ENCODE measurements at regions not wholly inside any gene's neighbourhood (a gene's known extent, or its start where the extent isn't known, plus 50 kb on each side); places are given as distances from the start of the nearest gene placed in this dataset.
A peak's percentile ranks its signal among the peaks of the same experiment; 100 is the strongest.

DNA sequence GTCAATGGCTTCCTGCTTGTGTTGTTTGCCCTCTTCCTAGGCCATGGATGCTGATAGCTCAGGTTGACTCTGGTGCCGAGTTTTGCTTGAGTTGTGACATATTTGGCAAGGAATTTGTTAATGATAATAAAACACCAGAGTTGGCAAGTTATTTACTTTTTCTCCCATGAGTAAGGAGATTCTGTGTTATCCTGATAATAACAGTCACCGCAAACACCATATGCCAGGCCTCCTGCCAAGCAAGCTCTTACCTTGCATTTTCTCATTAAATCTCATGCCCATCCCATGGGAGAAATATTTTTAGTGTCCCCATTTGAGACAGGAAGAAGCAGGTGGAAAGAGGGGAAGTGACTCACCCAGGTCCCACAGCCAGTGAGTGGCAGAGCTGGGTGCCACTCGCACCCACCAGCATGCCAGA, 67.4 kb upstream of the CLCN4 start:
- Histone ChIP-seq H3K27ac (replicated peaks) (no peak overlapping the region), H3K4me3 (no peak overlapping the region), H3K4me1 (peaks cover 47% of the 10 kb centered on the region), H3K27me3 (ENCODE audit: low read depth) (no peaks in the 10 kb centered on the region), H3K9me3 (replicated peaks) (no peaks in the 10 kb centered on the region), H3K36me3 (peaks cover 24% of the 10 kb centered on the region)
- intact Hi-C loops (cut with micrococcal nuclease): no loop called here
- TF ChIP-seq, protein P1, sequence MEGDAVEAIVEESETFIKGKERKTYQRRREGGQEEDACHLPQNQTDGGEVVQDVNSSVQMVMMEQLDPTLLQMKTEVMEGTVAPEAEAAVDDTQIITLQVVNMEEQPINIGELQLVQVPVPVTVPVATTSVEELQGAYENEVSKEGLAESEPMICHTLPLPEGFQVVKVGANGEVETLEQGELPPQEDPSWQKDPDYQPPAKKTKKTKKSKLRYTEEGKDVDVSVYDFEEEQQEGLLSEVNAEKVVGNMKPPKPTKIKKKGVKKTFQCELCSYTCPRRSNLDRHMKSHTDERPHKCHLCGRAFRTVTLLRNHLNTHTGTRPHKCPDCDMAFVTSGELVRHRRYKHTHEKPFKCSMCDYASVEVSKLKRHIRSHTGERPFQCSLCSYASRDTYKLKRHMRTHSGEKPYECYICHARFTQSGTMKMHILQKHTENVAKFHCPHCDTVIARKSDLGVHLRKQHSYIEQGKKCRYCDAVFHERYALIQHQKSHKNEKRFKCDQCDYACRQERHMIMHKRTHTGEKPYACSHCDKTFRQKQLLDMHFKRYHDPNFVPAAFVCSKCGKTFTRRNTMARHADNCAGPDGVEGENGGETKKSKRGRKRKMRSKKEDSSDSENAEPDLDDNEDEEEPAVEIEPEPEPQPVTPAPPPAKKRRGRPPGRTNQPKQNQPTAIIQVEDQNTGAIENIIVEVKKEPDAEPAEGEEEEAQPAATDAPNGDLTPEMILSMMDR (IDR thresholded peaks at IDR 0.05; ENCODE audit: borderline replicate concordance): no peak
- no peak for DNase-seq

DNA sequence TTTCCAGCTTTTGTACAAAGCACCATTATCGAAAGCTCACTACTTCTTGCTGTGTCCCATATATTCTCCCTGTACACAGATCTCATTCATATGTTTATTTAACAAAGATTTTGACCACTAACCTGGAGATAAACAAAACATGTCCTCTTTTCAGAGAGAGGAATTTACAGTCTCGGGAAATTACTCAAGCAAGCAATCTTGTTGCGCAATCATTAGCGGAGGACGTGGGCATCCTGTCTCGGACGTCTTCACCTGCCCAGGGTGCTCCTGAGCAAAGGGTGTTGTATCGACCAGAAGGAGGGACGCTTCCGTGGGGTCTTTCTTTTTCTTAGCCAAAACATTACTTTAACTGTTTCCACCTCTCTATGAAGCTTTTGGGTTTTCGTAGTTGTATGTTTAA, 66.5 kb upstream of the CLCN4 start:
- no peak for DNase-seq
- H3K4me3 ChIP-seq: no peak overlapping the region
- intact Hi-C loops (cut with micrococcal nuclease): no loop called here
- H3K36me3 ChIP-seq: peaks cover 27% of the 10 kb centered on the region
- H3K4me1 ChIP-seq: peaks cover 47% of the 10 kb centered on the region
- H3K9me3 ChIP-seq (replicated peaks): no peaks in the 10 kb centered on the region
- no peaks in the 10 kb centered on the region for H3K27me3 ChIP-seq (ENCODE audit: low read depth)
- TF ChIP-seq, protein P1 (IDR thresholded peaks at IDR 0.05; ENCODE audit: borderline replicate concordance): no peak
- H3K27ac ChIP-seq (replicated peaks): no peak overlapping the region

DNA sequence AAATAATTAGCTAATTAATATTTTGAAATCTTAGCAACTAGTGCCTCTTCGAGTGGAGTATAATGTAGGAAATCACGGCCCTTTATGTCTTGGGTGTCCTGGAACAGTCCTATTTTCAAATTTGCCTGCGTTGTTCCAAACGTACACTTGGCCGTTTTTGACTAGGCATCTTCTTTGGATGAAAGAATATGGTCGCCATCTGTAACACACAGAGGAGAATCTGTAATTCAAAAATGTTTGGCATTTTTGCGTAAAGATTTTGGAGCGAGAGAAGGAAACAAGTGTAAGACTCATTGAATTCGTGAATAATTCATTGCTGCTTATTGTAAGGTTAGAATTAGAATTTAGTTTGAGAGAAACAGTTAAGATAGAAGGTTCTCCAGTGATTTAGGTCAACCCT, 61.5 kb upstream of the CLCN4 start:
- Histone ChIP-seq H3K4me1 (peaks cover 28% of the 10 kb centered on the region), H3K27ac (replicated peaks) (no peak overlapping the region), H3K27me3 (ENCODE audit: low read depth) (no peaks in the 10 kb centered on the region), H3K9me3 (replicated peaks) (no peaks in the 10 kb centered on the region), H3K4me3 (no peak overlapping the region), H3K36me3 (peaks cover 30% of the 10 kb centered on the region)
- TF ChIP-seq, protein P1 (IDR thresholded peaks at IDR 0.05; ENCODE audit: borderline replicate concordance): no peak
- intact Hi-C loops (cut with micrococcal nuclease): no loop called here
- no peak for DNase-seq

DNA sequence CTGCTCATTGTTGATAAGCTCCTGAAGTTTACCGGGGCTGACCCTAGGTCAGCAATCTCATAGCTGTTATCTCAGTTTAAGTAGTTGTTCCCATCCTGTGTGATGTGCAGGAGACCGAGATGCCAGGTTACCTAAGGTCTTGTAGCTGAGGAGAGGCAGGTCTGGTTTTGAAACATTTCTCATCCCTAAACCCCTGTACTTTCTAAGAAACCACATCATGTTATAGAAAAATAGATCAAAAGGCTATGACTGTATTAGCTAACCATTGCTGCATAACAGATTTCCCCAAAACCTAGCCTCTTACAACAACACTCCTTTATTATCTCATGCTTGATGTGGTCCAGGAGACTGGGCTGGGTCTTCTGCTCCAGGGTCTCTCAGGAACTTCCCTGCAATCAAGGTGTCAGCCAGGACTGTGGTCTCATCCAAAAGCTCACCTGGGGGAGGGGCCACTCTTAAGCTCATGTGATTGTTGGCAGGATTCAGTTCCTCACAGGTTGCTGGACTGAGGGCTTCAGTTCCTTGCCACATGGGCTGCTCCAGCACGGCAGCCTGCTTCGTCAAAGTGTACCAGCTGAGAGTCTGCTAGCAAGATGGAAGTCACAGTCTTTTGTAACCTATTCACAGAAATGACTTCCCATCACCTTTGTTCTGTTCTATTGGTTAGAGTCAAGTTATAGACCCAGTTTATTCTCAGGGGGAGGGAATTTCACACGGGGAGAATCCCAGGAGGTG, 60.9 kb upstream of the CLCN4 start:
- no peak overlapping the region for H3K4me3 ChIP-seq
- TF ChIP-seq, protein P1 (IDR thresholded peaks at IDR 0.05; ENCODE audit: borderline replicate concordance): no peak
- H3K9me3 ChIP-seq (replicated peaks): no peaks in the 10 kb centered on the region
- H3K27me3 ChIP-seq (ENCODE audit: low read depth): no peaks in the 10 kb centered on the region
- peaks cover 32% of the 10 kb centered on the region for H3K4me1 ChIP-seq
- no peak for DNase-seq
- no peak overlapping the region for H3K27ac ChIP-seq (replicated peaks)
- intact Hi-C loops (cut with micrococcal nuclease): no loop called here
- H3K36me3 ChIP-seq: peaks cover 35% of the 10 kb centered on the region

DNA sequence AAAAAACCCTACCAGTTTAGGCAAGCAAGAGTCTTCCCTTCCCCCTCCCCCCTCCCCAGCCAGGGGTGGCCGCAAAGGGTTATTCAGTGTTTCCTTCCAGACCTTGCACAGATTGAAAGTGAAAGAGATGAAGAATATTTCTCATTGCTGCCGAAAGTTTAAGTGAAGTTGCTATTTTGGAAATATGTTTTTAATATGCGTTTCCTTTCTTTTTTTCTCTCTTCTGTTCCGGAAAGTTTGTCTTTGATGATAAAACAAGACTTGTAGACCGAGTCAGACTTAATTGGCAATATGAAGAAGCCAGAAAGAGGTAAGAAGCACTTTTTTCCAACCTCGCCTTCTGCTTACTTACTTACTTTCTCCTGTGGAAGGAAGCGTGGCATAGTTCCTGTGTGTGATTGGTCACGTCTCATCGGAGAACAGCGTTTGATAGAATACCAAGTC, 58.5 kb upstream of the CLCN4 start:
- peak overlapping the region; percentile 69 for H3K27ac ChIP-seq (replicated peaks)
- intact Hi-C loops (cut with micrococcal nuclease): no loop called here
- DNase-seq: no peak

More for the DNA sequence above, 58.5 kb upstream of the CLCN4 start:
- Histone ChIP-seq H3K4me1 (peaks cover 32% of the 10 kb centered on the region), H3K36me3 (peaks cover 14% of the 10 kb centered on the region), H3K9me3 (replicated peaks) (no peaks in the 10 kb centered on the region), H3K27me3 (ENCODE audit: low read depth) (no peaks in the 10 kb centered on the region), H3K4me3 (peak overlapping the region; percentile 41)
- TF ChIP-seq, protein P1 (IDR thresholded peaks at IDR 0.05; ENCODE audit: borderline replicate concordance): no peak

Measured in left ventricle myocardium inferior (tissue), 1 donor.